ENCODE measurements at regions not wholly inside any gene's neighbourhood (a gene's known extent, or its start where the extent isn't known, plus 50 kb on each side); places are given as distances from the start of the nearest gene placed in this dataset.
A peak's percentile ranks its signal among the peaks of the same experiment; 100 is the strongest.

GRCh38 chr4:53921856-53922255 lies 142.5 kb downstream of the CHIC2 start:
- no peak for ATAC-seq (ENCODE audit: low FRiP score)
- DNase-seq (ENCODE audit: low spot score) = no peak
- no peak for TF ChIP-seq CTCF (IDR thresholded peaks at IDR 0.05)

- TF ChIP-seq CTCF (IDR thresholded peaks at IDR 0.05) = no peak
Observed at GRCh38 chr4:53920883-53921282, 143.5 kb downstream of the CHIC2 start.

GRCh38 chr4:53920116-53920515 lies 144.3 kb downstream of the CHIC2 start:
- TF ChIP-seq CTCF (IDR thresholded peaks at IDR 0.05) = no peak
- DNase-seq (ENCODE audit: low spot score) = no peak
- ATAC-seq (ENCODE audit: low FRiP score) = no peak

More at GRCh38 chr4:53920883-53921282, 143.5 kb downstream of the CHIC2 start:
- DNase-seq (ENCODE audit: low spot score) (no peak), ATAC-seq (ENCODE audit: low FRiP score) (no peak)

GRCh38 chr4:53919535-53919934 lies 144.9 kb downstream of the CHIC2 start:
- DNase-seq (ENCODE audit: low spot score) (no peak), ATAC-seq (ENCODE audit: low FRiP score) (no peak)
- TF ChIP-seq CTCF (IDR thresholded peaks at IDR 0.05) = no peak

GRCh38 chr4:53917729-53918128 lies 146.7 kb downstream of the CHIC2 start:
- no peak for ATAC-seq (ENCODE audit: low FRiP score)
- no peak for DNase-seq (ENCODE audit: low spot score)
- TF ChIP-seq CTCF (IDR thresholded peaks at IDR 0.05) = no peak

- no peak for TF ChIP-seq CTCF (IDR thresholded peaks at IDR 0.05)
- ATAC-seq (ENCODE audit: low FRiP score) = no peak
Observed at GRCh38 chr4:53916431-53916889, 147.9 kb downstream of the CHIC2 start.

GRCh38 chr4:53914313-53915016 lies 149.9 kb downstream of the CHIC2 start:
- peak; percentile 60 for ATAC-seq (ENCODE audit: low FRiP score)
- TF ChIP-seq CTCF (IDR thresholded peaks at IDR 0.05) = no peak
- DNase-seq (ENCODE audit: low spot score) = no peak

More at GRCh38 chr4:53916431-53916889, 147.9 kb downstream of the CHIC2 start:
- DNase-seq (ENCODE audit: low spot score) = no peak

Measured in omental fat pad (tissue), 3 donors.